Progenitor cell of endocrine pancreas (in vitro differentiated cells): ENCODE measurements at regions not wholly inside any gene's neighbourhood (a gene's known extent, or its start where the extent isn't known, plus 50 kb on each side); places are given as distances from the start of the nearest gene placed in this dataset.

ENCODE experiments used
- DNase-seq: peaks from one replicate; pipeline ENCODE4 v3.0.0; 2021; ENCODE audit warnings: low spot score; ENCODE audit not compliant: unreplicated experiment
- H3K27ac Mint-ChIP-seq: 2 replicates; pipeline ENCODE4 v1.8.0; 2021; ENCODE audit warnings: mild to moderate bottlenecking, moderate library complexity, mixed read lengths
- H3K27me3 Mint-ChIP-seq: 2 replicates; pipeline ENCODE4 v1.8.0; 2021; ENCODE audit warnings: mixed read lengths
- H3K36me3 Mint-ChIP-seq: 2 replicates; pipeline ENCODE4 v1.8.0; 2022; ENCODE audit warnings: mixed read lengths; ENCODE audit not compliant: insufficient read depth
- H3K4me1 Mint-ChIP-seq: 2 replicates; pipeline ENCODE4 v1.8.0; 2021; ENCODE audit warnings: low read depth, mixed read lengths
- H3K4me3 Mint-ChIP-seq: 2 replicates; pipeline ENCODE4 v1.8.0; 2021; ENCODE audit warnings: low read depth, mild to moderate bottlenecking, moderate library complexity, mixed read lengths
- H3K9me3 Mint-ChIP-seq: 2 replicates; pipeline ENCODE4 v1.8.0; 2021; ENCODE audit warnings: low read depth, mixed read lengths
- CTCF ChIP-seq: fragments of 200-600 bp; sonication (generic); IDR thresholded peaks from one replicate; pipeline ENCODE4 v1.5.0; 2021; ENCODE audit warnings: antibody characterized with exemption, mild to moderate bottlenecking; ENCODE audit not compliant: unreplicated experiment

DNA sequence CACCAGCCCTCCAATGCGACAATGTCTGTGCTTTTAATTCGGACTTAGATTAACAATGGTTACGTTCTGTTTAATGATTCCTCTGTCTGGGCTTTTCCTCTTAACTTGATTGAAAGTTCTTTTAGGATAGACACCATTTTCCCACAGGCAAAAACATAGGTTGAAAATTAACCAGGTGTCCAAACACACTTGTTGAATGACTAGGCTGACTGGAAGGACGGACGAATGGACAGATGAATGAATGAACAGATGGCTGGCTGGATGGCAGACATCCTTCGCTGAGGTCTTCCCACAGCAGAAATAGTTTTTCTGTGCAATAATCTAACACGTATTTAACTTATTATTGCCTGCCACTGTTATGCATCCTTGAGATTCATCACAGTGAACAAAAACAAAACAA lies 298.8 kb downstream of the SRBD1 start:
- Mint-ChIP-seq H3K4me3 (no peak overlapping the region), H3K27me3 (peaks cover 7% of the 10 kb centered on the region), H3K36me3 (no peaks in the 10 kb centered on the region), H3K27ac (peak overlapping the region; percentile 9), H3K9me3 (no peaks in the 10 kb centered on the region), H3K4me1 (peaks cover 10% of the 10 kb centered on the region)
- no peak for DNase-seq
- TF ChIP-seq CTCF: no peak

DNA sequence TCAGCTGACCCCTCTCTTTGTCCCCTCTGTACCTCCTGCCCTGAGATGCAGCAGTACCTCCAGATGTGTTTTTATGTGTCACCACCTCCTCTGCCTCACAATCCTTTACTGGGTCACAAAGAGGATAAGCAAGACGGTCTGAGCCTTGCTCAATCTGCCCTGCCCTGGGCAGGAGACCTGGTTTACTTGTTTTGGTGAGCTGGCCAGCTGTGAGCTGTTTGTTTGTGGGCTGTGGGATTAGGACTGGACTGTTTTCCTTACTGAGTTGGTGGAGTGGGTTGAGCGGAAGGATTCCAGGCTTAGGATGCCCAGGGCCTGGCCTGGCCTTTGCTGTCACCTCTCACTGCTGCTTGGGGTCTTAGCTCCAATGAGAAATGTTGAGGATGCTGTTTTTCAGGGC lies 299.5 kb downstream of the SRBD1 start:
- no peak for TF ChIP-seq CTCF
- Mint-ChIP-seq H3K36me3 (no peaks in the 10 kb centered on the region), H3K4me1 (peaks cover 10% of the 10 kb centered on the region), H3K27me3 (peaks cover 10% of the 10 kb centered on the region), H3K27ac (peak overlapping the region; percentile 11), H3K9me3 (no peaks in the 10 kb centered on the region), H3K4me3 (no peak overlapping the region)
- DNase-seq: no peak

DNA sequence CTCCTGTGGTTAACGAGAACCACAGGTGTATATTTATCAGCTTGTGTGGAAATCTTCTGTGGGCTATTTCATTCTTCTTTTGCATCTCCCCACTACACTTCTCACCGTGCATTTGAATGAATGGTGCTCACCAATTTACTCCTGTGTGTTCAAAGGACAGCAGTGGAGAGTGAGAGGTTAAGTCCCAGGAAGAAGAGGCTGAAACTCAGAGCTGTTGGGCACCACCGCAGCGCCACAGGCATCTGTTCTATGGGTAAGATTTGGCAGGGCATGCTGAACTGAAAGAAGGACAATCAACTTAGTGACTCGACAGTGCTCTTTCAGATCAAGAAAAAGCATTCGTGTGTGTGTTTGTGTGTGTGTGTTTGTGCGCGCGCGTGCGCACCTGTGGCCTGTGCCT lies 297.9 kb upstream of the SIX2 start:
- no peak for TF ChIP-seq CTCF
- Mint-ChIP-seq H3K36me3 (no peaks in the 10 kb centered on the region), H3K27me3 (peaks cover 29% of the 10 kb centered on the region), H3K9me3 (no peaks in the 10 kb centered on the region), H3K27ac (no peak overlapping the region), H3K4me1 (peaks cover 8% of the 10 kb centered on the region), H3K4me3 (no peak overlapping the region)
- no peak for DNase-seq

GRCh38 chr2:45305599-45305998 lies 296.3 kb upstream of the SIX2 start:
- DNase-seq: no peak
- no peak overlapping the region for H3K27ac Mint-ChIP-seq
- peaks cover 37% of the 10 kb centered on the region for H3K27me3 Mint-ChIP-seq
- TF ChIP-seq CTCF: no peak
- no peak overlapping the region for H3K4me3 Mint-ChIP-seq
- H3K4me1 Mint-ChIP-seq: no peaks in the 10 kb centered on the region
- no peaks in the 10 kb centered on the region for H3K9me3 Mint-ChIP-seq
- no peaks in the 10 kb centered on the region for H3K36me3 Mint-ChIP-seq

DNA sequence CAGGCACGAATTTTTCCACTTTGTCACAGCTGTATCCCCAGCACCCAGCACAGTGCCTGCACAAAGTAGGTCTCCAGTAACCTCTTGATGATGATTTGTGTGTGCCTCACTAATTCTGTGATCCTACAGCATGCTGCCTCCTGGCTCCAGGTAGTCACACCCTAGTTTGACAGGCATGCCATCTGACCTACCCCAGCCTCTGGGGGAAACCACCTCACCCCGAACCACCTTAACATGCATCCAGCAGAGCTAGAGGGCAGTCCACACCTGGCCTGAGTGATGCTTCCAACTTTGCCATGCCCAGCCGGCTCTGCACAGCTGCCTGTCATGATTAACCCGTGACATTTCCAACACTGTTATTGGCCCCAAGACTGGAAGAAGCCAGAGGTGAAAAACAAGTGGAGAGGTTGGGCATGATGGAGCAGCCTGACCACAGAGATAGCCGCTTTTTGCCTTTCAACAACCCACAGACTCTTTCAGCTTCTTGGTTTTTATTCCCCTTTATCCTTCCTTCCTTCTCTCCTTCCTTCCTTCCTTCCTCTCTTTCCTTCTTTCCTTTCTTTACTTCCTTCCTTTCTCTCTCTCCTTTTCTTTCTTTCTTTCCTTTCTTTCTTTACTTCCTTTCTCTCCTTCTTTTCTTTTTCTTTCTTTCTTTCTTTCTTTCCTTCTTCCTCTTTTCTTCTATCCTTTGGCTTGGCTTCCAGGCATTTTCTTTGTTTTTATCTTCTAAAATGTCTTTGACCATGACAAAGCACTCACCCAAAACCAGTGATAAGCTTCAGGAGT lies 294.4 kb upstream of the SIX2 start:
- DNase-seq: no peak
- Mint-ChIP-seq H3K4me1 (no peaks in the 10 kb centered on the region), H3K27ac (no peak overlapping the region), H3K27me3 (peaks cover 43% of the 10 kb centered on the region), H3K36me3 (no peaks in the 10 kb centered on the region), H3K4me3 (no peak overlapping the region), H3K9me3 (no peaks in the 10 kb centered on the region)
- no peak for TF ChIP-seq CTCF
